ENCODE measurements at regions not wholly inside any gene's neighbourhood (a gene's known extent, or its start where the extent isn't known, plus 50 kb on each side); places are given as distances from the start of the nearest gene placed in this dataset.

DNA sequence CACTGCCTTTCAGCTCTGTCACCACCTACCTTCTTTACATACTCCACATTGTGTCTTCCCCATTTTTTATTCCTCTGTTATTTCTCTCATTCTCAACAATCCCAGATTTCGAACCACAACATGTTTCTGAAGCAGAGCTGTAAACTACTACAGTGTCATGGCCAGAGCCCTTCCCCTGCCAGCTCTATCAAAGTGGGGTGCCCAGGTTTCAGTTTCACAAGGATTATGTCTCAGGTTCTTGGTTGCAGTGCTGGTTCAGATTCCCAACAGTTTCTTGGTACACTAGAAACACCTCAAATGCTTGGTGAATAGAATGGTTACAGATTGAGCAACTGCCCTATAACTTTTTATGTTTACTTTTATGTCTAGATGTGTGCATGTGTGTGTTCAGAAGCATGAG is 172.7 kb upstream of the MTNR1B start:
- TF ChIP-seq, protein P1, sequence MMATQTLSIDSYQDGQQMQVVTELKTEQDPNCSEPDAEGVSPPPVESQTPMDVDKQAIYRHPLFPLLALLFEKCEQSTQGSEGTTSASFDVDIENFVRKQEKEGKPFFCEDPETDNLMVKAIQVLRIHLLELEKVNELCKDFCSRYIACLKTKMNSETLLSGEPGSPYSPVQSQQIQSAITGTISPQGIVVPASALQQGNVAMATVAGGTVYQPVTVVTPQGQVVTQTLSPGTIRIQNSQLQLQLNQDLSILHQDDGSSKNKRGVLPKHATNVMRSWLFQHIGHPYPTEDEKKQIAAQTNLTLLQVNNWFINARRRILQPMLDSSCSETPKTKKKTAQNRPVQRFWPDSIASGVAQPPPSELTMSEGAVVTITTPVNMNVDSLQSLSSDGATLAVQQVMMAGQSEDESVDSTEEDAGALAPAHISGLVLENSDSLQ (IDR thresholded peaks at IDR 0.05), result no peak
- TF ChIP-seq ARNT (IDR thresholded peaks at IDR 0.05) (no peak), FOXA1 (IDR thresholded peaks at IDR 0.05) (no peak), LEF1 (IDR thresholded peaks at IDR 0.05; ENCODE audit: borderline replicate concordance) (no peak), FOXM1 (IDR thresholded peaks at IDR 0.05; ENCODE audit: borderline replicate concordance) (no peak), SP1 (IDR thresholded peaks at IDR 0.05) (no peak), SUZ12 (IDR thresholded peaks at IDR 0.05) (no peak), BHLHE40 (IDR thresholded peaks at IDR 0.05; ENCODE audit: borderline replicate concordance) (no peak)

All from HEK293T (cell line).